ELR (cell line): ENCODE measurements at regions not wholly inside any gene's neighbourhood (a gene's known extent, or its start where the extent isn't known, plus 50 kb on each side); places are given as distances from the start of the nearest gene placed in this dataset.

Experiments used
- DNase-seq: peaks from one replicate; pipeline ENCODE4 v3.0.0-alpha.2; 2015; ENCODE audit warnings: low read depth

- no peak for DNase-seq
Measured at GRCh38 chr19:30626626-30626966, 254.4 kb downstream of the ZNF536 start.

DNA sequence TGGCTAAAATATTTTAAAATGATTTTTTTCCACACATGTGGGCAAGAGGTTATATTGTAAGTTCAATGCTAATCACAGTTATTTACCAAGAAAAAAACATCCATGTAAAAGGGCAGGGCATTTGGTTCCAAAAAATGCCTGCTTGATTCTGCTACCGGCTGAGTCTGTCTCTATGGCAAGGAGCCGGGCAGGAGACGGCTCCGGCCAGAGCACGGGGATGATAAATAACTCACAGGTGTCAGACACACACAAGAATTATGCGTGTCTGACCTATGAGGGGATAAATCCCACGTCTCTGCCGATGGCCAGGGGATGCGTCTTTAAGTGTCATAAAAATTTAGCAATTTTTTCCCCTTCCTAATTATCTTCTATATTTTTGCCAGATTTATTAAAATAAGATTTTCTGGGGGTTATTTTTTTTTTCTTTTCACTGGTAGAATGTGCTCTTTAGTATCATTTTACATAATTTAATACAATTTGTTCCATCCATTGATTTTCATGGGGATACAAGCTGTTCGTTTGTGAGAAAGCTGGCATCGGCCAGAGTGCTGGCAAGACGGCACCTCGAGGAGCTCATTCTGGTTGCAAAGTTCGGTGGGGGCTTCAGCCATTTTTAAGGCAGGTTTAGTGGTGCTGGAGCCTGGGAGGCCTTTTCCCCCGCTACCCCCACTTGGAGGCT lies 253.9 kb downstream of the ZNF536 start:
- no peak for DNase-seq

DNA sequence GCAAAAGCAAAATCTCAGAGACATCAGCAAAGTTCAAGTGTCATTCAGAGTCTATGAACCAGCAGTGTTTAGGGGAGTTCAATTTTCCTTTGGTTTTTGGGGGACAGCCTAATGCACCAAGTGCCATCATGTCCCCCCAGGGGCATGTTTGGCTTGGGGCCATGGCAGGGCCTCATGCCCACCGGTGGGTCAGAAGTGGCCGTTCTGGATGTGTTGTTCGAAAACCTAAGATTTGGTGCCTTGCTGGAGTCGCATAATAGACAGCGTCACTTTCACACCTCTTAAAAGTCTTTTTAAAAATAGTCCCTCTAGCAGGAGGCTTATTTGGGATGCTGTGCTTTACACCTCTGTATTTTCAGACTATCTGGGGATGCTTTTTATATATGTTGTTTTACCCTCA lies 250.1 kb downstream of the ZNF536 start:
- no peak for DNase-seq

DNA sequence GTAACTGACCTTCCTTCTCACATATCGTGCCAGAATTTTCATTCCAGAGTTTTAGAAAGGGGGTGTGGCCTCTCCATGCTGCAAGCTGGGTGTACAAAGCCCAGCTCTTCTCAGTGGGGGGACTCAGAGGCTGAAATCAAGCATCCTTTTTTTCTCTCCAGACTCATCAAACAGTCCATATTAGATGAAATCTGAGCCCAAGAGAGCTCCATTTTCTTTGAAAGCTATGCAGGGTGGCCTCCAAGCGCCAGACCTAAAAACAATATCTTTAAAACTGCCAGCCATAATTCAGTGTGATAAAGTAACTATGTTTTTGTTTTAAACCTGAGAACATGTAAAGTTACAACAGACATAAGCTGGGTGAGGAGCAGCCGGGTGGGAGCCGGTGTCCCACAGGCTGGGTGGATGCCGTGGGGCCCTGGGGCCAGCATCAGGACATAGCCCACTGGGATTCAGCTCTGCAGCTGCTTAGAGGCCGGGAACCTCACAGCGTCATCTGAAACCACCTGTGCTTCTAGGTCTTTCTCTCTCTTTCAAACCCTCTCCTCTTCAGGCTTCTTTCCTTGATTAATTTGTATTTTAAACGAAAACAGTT lies 249.2 kb downstream of the ZNF536 start:
- no peak for DNase-seq

GRCh38 chr19:30620354-30620753 lies 248.2 kb downstream of the ZNF536 start:
- DNase-seq = no peak

DNA sequence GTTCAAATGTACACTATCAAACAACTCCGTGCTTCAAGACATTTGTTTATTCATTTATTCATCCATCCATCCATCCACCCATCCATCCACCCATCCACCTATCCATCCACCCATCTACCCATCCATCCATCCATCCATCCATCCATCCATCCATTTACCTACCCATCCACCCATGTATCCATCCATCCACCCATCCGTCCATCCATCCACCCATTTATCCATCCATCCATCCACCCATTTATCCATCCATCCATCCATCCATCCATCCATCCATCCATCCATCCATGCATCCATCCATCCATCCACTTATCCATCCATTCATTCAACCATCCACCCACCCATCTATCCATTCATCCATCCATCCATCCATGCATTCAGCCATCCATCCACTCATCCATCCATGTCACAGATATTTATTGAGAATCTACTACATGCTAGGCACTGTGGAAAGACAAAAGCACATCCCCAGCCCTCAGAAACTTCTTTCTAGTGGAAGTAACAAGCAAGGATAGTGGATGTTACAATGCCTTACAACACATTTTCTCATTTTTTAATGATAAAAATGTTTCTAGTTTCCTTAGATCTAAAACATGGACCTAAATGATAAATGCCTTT lies 237.6 kb downstream of the ZNF536 start:
- DNase-seq = no peak

GRCh38 chr19:30608471-30608870 lies 236.3 kb downstream of the ZNF536 start:
- DNase-seq = no peak
